HG03442 (cell line): ENCODE measurements at regions not wholly inside any gene's neighbourhood (a gene's known extent, or its start where the extent isn't known, plus 50 kb on each side); places are given as distances from the start of the nearest gene placed in this dataset.
A peak's percentile ranks its signal among the peaks of the same experiment; 100 is the strongest.

Source experiments
- ATAC-seq: cut with Tn5 transposase; IDR thresholded peaks from one replicate; pipeline ENCODE4 v1.9.1; 2021; ENCODE audit warnings: mild to moderate bottlenecking, moderate library complexity; ENCODE audit not compliant: unreplicated experiment

DNA sequence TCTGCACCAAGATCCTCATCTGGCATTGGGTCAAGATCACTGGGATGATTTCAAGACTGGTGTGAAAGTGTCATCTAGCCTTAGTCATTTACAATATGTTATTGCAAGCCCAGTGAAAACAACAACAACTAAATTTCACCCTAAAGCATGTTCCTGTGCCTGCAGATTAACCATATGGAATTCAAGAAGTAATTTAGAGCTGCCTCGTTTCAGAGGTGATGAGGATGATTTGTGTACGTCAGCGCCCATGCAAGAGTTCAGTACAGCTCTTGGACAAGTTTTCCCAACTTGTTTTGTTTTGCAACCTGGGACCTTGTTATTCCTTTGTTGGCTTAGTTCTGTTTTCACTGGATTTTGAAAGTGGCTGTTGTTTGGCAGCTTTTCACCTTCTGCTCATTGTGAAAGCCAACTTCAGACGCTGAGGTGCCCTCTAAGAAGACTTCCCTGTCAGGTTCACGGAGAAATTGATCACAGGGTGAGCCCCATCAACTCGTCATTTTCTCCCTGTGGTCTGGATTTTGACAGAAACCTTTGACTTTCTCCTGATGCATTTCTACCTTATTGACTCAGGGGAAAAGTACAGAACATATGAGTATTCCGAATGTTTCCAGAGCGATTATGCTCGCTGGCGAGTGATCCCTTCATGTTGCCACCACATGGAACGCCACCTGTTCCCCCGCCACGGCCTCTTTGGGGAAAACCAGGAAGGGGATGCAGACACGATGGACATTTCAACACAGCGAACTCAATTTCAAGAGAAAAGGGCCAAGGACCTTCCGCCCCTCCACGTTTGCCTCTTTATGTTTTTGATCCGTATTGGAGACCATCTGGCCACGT lies 85.6 kb downstream of the FOXL1 start:
- ATAC-seq = no peak

DNA sequence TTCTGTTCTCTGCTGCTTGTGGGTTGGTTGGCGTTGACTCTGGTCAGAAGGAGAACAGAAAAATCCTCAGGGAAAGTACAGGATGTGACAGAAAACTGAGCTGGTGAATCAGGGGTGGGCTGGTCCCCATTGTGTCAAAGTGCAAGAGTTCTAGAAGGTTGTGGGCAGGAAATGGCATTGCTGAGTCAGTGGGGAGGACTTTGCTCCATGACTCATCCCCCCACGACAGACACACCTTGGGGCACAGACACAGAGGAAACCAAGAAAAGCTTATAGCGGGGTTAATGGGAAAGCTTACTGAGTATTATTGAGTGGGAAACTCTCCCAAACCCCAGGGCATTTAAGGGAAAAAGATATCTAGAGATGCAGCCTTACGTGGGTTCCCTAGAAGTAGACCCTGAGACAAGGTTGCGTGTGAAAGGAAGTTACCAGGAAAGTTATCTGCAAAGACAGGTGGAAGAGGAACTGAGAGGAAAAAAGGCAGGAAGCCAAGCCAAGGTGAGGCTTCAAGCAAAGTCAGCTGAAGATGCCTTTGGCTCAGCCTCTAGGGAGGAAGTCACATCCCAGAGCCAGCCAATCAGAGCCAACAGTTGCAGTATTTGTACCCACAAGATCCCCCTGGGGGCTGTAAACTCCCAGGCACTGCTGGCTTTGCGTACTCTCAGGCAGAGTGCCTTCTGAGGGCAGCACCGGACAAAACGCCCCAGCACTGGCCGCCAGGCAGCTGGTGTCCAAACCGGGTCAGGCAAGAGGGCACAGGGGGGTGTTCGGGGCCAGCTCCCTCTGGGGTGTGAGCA lies 86.4 kb downstream of the FOXL1 start:
- peak; percentile 71 for ATAC-seq

DNA sequence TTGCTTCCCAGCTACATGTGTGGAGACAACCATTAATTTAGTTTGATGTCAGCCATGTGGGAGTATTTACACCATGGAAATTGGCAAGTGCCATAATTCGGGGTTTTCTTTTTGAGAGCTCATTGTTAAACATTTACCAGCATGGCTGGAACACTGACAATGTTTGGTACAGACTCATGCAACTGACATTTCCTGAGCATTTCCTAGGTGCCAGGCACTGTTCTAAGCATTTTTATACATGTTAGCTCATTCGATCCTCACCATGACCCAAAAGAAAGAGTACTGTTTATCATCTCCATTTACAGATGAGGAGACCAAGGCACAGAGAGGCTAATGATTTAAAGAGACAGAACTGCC lies 86.9 kb downstream of the FOXL1 start:
- ATAC-seq = peak; percentile 7

DNA sequence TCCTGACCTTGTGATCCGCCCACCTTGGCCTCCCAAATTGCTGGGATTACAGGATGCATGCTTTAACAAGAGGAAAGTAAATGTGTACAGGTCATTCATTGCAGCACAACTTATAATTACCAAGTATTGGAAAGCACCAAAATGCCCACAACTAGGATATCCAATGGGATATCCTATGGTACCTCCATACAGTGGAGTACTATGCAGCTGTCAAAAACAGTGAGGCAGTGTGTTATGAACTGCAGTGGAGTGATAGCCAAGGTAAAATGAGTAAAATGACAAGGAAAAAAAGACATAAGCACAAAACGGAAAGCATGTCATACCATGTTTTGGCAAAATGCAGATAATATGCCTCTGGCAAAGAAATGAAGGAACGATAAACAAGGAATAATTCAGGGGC lies 87.6 kb downstream of the FOXL1 start:
- ATAC-seq = no peak

DNA sequence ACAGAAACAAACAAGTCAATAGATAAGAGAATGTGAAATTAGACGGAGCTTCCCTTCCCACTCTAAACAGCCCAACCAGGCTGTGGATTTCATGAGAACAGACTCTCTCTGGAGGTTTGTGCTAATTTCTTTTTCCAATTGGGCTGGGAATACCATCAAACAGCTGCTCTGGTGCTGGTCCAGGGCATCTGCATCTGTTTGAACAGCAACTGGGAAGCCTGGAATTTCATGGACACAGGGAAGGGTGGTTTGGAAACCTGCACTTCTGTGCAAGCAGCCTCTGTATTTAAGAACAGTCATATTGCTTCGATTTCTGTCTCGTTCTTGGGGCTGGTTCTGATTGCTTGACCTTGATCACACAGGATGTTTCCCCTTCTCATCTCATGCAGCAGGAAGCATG lies 88.7 kb downstream of the FOXL1 start:
- ATAC-seq = no peak

DNA sequence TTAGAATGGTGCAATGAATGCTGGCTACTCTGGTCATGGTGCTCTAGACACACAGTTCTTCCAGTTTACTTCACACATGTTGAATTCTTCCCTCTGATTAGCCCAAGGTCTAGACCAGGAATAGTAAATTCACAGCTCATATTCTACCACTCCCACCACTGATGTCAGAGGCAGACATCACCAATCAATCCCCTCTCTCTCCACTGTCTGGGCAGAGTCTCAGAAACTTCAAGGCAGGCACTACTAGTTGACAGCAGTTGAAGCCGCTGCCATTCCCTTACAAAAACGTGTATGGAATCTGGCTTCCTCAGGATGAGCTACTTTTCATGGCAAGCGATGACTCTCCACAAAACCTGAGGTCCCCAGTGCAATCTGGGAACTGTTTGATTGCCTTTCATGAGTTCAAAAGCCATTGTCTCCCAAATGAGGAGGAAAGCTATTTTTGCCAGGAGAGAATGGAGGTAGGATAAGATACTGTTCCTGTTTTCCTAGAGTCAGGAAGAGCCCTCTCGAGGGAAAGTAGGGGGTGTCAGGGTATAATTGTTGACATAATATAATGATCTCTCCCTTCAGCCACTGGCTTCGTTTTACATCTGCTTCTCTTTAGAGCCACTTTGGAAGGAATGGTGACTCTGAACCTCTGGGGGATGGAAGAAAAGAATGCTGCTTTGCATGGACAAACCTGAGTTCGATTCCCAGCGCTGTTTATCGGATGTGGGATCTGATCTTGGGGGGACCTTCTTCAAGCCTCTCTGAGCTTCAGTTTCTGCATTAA lies 90.0 kb downstream of the FOXL1 start:
- ATAC-seq = no peak

DNA sequence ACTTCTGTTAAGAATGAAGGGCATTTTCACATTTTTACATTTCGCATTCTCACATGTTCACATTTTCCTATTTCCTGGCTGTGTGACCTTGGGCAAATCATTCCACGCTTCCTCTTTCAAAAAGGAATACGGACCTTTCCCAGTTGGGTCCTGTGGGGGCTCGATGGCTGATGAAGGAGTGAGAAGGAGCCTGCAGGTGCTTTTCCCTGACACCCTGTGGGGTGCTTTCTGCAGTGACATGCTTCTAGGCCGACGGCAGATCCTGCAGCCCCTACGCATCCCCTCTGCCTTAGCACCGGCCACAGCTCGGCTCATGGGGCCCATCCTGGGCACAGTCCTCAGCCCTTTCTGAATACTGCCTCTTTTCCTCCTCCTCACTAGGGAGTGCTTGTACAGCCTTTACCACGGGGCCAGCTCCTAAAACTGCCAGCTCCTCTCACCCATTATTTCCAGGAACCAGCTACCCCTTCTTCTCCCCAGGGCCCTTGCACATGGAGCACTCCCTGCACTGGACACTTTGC lies 91.0 kb downstream of the FOXL1 start:
- ATAC-seq = no peak

DNA sequence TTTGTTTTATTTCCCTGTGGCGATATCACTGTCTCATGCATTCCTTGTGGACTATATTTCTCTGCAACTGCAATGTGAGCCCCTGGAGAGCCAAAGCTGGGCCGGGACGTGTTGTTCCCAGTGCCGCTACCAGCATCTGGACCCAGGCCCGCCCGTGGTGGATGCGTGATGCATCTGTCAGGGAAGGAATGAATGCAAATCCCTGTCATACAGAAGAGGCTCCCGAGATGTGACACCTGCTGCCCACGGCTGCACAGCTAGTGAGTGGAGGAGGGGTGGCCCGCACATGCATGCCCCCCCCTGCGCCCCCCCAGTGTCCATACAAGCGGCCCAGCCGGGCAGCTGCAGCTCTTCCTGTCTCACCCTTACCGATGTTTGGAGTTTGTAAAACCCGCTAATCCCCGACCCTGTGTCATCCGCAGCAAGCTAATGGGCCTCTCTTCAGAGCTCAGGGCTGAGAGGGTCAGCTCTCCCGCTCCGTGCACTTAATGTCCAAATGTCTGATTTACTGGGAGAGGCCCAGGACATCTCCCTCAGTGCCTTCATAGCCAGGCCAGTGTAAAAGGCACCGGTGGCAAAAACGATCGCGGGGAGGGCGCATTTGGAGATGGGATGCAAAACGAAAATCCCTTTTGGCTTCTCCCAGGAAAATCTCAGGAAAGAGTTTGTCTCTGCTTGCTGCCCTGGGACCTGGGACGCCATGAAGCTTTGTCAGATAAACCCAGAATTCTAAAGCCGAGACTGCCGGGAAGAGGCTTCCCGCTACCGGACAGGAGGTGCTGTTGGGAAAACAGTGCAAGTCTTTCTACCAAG lies 91.8 kb downstream of the FOXL1 start:
- no peak for ATAC-seq

DNA sequence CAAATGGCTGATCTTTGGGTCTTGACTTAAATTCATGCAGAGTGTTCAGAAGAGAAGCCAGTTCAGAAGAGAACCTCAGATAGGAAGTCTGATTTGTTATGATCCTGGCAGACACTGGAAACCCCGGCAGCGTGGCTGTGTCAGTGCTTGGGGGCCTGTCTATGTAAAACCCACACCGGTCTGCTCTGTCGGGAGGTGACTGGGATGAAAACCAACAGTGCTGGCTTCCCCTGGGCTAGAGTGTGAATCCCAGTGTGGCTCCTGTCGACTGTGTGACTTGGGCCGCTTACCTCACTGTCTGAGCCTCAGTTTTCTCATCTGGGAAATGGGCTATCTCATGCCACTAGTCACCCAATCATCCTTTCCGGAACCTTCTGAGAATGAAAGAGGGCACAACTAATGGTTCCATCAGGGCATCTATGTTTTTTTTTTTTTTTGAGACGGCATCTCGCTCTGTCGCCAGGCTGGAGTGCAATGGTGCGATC lies 92.4 kb downstream of the FOXL1 start:
- ATAC-seq = no peak

DNA sequence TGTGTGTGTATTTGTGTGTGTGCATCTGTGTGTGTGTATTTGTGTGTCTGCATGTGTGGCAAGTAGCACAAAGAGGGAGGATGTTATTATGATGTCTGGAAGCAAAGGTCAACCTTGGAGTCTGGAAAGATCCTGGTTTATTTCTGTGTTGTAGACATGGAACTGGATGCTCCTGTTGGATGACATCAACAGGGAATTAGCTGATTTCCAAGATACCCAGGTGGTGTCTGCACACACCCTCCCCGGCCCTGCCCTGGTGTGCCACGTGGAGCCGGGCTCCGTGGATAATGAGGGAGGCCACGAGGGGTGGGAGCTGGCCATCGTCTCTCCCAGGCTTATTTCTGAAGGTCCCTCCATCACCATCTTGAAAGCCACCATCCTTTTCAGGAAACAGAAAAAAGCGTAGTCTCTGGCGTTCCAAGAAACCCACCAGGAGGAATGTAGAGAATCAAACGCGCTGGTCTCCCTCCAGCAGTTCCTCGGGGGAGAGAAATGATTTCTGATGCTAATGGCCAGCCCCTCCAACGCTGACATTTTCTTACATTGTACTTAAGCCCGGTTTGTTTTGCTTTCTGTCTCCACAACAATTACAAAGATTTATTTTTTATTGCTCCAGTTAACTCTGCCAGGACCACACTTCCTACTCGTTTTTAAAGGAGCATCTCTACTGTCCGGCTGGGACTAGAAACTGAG lies 93.3 kb downstream of the FOXL1 start:
- no peak for ATAC-seq

DNA sequence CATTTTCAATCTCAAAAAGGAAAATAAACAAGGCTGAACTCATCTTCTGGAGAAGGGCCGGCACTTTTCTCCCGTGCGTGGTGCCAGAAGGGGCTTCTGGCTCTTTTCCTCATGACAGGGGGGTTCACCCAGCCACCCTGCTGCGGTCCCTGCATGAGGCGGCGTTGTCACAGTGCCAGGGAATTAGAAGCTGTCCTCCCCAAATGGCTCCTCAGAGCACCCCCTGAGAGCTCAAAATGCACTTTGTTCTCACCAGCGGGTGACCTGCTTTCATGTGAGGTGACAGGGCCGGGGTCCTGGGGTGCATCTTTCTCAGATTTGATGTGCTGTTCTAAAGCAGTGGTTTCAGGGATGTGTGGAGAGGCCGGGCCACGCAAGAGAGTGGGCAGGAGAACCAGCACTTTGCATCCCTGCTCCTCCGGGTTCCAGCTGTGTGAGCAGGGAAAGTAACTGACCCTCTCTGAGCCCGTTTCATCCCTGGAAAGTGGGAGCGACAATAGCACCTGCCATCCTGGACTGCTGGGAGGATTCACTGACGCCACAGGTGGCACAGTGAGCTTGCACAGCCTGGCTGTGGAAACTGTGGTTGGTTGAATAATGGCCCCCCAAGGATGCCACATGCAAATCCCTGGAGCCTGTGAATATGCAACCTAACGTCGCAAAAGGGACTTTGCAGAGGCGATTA lies 94.0 kb downstream of the FOXL1 start:
- ATAC-seq = no peak

DNA sequence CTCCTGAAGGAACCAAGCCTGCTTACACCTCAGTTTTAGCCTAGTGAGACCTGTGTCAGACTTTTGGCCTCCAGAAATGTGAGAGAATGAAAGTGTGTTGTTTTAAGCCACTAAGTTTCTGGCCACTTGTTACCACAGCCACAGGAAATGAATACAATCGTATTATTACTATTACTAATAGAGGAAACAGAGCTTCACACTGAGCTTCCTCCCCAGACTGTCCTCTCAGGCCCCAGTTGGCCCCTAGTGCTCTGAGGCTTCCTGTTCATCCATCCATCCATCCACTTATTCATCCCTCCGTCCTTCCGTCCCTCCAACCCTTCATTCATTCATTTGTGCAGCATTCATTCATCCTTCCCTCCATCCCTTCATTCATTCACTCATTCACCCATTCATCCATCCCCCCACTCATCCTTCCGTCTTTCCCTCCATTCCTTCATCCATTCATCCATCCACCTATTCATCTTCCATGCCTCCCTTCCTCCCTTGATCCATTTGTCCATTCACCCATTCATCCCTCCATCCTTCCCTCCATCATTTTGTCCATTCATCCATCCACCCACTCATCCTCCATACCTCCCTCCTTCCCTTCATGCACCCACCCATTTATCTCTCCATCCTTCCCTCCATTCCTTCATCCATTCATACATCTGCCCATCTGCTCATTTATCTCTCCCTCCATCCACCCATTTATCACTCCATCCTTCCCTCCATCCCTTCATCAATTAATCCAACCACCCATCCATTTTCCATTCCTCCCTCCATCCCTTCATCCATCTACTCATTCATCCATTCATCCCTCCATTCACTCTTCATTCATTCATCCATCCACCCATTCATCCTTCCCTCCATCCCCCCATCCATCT lies 95.0 kb downstream of the FOXL1 start:
- ATAC-seq = no peak

DNA sequence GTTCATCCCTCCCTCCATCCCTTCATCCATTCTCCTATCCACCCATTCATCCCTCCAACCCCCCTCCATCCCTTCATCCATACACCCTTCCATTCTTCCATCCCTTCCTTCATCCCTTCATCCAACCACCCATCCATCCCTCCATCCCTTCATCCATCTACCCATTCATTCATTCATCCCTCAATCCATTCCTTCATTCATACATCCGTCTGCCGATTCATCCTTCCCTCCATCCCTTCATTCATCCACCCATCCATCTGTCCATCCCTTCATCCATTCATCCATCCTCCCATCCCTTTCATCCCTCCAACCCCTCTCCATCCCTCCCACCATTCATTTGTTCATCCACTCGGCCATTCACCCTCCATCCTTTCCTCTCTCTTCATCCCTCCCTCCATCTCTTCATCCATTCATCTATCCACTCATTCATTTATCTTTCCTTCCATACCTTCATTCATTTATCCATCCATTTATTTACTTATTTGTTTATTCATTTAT lies 95.7 kb downstream of the FOXL1 start:
- ATAC-seq = no peak

DNA sequence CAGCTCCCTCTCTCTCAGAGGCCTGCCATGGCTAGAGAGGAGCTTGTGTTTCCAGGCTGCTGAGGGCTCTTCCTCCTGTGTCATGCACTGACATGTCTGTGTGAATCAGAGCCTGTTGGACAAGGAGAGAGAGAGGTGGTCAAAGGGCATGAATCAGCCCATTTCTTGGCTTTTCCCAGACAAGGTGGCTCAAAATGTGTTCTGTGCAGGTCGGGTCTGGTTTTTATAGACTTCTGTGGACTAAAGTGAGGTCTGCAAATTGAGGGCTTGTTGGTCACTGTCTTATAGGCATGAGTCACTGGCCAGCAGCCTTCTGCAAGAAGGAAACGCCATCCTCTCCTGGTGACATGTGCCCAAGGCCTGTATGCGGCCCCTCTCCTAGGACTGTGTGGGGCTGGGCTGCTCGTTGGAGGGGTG lies 97.9 kb downstream of the FOXL1 start:
- ATAC-seq = no peak

DNA sequence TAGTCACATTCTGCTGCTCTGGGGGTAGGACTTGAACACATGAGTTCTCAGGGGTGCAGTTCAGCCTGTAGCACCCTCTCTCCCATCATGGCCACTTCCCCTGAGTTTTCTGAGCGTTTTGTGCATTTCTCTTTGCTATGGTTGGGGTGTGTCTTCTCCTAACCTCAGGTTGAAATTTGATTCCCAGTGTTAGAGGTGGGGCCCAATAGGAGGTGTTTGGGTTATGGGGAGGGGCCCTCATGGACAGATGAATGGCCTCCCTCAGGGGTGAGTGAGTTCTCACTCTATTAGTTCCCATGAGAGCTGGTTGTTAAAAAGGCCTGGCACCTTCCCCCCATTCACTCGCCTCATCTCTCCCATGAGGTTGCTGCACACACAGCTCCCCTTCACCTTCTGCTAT lies 101.1 kb downstream of the FOXL1 start:
- ATAC-seq = no peak

DNA sequence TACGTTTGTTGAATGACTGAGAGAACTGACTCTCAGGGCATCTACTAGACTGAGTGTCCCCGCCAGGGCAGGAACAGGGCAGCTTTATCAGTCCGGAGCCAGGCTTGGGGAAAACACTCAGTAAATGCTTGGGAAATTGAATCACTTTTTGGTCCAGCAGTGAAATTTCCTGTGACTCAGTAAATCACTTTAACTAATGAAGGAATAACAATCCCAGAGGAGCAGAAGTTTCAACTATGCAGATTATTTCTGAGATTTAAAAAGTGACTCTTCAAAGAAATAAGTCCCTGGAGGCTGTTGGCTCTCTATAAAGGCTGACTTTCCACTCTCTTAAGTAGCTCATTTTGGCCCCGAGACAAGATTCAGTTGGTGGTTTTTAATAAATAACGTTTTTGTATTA lies 101.8 kb downstream of the FOXL1 start:
- ATAC-seq = no peak

DNA sequence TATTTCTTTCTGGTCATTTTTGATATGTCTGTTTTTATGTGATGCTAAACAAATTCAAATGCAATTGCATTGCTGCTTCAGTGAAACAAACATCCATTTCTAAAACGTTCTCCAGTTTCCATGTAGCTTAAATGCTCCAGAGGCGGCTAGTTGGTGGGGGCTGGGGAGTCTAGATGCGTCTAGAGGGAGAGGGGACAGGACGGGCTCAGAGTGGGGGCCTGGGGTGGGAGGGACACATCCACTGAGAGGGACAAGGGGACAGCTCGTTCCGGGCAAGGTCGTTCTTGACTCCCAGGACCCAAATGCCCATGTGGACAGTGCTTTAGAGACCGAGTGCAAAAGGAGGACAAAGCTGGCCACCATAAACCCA lies 102.3 kb downstream of the FOXL1 start:
- no peak for ATAC-seq
